ENCODE measurements at regions not wholly inside any gene's neighbourhood (a gene's known extent, or its start where the extent isn't known, plus 50 kb on each side); places are given as distances from the start of the nearest gene placed in this dataset.

DNA sequence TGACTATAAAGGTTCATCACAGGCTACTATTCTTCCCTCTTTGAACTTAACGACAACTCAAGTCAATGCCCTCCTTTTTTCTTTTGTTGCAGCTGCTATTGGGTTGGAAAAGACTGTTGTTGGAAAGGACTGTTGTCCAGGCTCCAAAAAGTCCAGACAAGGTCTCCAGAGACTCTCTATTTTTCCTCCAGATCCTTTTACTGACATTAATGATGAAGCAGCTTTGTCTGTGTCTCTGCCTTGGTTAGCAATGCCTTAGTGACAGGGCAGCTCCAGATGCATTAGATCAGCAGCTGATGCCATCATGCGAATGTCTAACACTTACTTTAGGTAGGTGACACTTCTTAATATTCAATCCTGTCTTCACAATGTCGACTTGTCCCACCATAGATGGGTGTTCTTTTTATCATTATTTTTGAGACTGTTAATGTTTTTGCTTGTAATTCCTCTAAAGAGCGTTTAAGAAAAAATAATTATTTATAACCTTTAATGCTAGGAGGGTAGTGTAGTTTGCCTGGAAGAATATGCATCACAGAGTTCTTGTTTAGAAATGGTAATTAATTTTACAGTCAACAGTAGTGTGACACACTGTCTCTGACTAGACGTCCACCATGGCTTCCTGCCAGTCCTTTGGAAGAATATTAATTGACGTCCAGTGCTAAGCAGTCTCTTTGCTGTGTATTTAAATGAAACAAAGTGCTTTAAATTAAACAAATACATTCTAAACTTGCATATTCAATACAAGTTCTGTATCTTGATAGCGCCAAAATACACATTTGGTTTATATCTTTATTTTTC is 492.2 kb downstream of the NR2F1-AS1 start:
- ChIA-PET POLR2A (no interaction called here), CTCF (no interaction called here)
- H3K36me3 Mint-ChIP-seq = no peaks in the 10 kb centered on the region
- no peaks in the 10 kb centered on the region for H3K9me3 Mint-ChIP-seq
- H3K27me3 Mint-ChIP-seq (ENCODE audit: low read depth) = no peaks in the 10 kb centered on the region
- no peak overlapping the region for H3K27ac Mint-ChIP-seq
- no peaks in the 10 kb centered on the region for H3K4me1 Mint-ChIP-seq
- H3K4me3 Mint-ChIP-seq = no peak overlapping the region
- ATAC-seq = no peak
- TF ChIP-seq, protein P1, sequence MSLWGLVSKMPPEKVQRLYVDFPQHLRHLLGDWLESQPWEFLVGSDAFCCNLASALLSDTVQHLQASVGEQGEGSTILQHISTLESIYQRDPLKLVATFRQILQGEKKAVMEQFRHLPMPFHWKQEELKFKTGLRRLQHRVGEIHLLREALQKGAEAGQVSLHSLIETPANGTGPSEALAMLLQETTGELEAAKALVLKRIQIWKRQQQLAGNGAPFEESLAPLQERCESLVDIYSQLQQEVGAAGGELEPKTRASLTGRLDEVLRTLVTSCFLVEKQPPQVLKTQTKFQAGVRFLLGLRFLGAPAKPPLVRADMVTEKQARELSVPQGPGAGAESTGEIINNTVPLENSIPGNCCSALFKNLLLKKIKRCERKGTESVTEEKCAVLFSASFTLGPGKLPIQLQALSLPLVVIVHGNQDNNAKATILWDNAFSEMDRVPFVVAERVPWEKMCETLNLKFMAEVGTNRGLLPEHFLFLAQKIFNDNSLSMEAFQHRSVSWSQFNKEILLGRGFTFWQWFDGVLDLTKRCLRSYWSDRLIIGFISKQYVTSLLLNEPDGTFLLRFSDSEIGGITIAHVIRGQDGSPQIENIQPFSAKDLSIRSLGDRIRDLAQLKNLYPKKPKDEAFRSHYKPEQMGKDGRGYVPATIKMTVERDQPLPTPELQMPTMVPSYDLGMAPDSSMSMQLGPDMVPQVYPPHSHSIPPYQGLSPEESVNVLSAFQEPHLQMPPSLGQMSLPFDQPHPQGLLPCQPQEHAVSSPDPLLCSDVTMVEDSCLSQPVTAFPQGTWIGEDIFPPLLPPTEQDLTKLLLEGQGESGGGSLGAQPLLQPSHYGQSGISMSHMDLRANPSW (CRISPR knock-in tag; conservative IDR thresholded peaks at IDR 0.05; ENCODE audit: low read depth) = no peak
- TF ChIP-seq TCF7 (CRISPR knock-in tag; IDR thresholded peaks at IDR 0.05; ENCODE audit: low read depth) (no peak), OVOL2 (CRISPR knock-in tag; IDR thresholded peaks at IDR 0.05; ENCODE audit: borderline replicate concordance) (no peak), HMGA2 (CRISPR knock-in tag; IDR thresholded peaks at IDR 0.05) (no peak), RELA (CRISPR knock-in tag; IDR thresholded peaks at IDR 0.05; ENCODE audit: borderline replicate concordance) (no peak), TP53 (CRISPR knock-in tag; IDR thresholded peaks at IDR 0.05) (no peak), IRF2 (CRISPR knock-in tag; IDR thresholded peaks at IDR 0.05; ENCODE audit: borderline replicate concordance, low read depth) (no peak), TEAD1 (CRISPR knock-in tag; IDR thresholded peaks at IDR 0.05) (no peak), GTF2I (CRISPR knock-in tag; conservative IDR thresholded peaks at IDR 0.05) (no peak), FOXJ3 (CRISPR knock-in tag; IDR thresholded peaks at IDR 0.05; ENCODE audit: borderline replicate concordance) (no peak), CREM (CRISPR knock-in tag; IDR thresholded peaks at IDR 0.05) (no peak), ZNF396 (CRISPR knock-in tag; IDR thresholded peaks at IDR 0.05; ENCODE audit: borderline replicate concordance) (no peak), MYBL2 (CRISPR knock-in tag; IDR thresholded peaks at IDR 0.05) (no peak)
- TF ChIP-seq, protein P2, sequence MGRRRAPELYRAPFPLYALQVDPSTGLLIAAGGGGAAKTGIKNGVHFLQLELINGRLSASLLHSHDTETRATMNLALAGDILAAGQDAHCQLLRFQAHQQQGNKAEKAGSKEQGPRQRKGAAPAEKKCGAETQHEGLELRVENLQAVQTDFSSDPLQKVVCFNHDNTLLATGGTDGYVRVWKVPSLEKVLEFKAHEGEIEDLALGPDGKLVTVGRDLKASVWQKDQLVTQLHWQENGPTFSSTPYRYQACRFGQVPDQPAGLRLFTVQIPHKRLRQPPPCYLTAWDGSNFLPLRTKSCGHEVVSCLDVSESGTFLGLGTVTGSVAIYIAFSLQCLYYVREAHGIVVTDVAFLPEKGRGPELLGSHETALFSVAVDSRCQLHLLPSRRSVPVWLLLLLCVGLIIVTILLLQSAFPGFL (CRISPR knock-in tag; IDR thresholded peaks at IDR 0.05; ENCODE audit: borderline replicate concordance) = no peak
- TF ChIP-seq, protein P3, sequence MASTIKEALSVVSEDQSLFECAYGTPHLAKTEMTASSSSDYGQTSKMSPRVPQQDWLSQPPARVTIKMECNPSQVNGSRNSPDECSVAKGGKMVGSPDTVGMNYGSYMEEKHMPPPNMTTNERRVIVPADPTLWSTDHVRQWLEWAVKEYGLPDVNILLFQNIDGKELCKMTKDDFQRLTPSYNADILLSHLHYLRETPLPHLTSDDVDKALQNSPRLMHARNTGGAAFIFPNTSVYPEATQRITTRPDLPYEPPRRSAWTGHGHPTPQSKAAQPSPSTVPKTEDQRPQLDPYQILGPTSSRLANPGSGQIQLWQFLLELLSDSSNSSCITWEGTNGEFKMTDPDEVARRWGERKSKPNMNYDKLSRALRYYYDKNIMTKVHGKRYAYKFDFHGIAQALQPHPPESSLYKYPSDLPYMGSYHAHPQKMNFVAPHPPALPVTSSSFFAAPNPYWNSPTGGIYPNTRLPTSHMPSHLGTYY (CRISPR knock-in tag; IDR thresholded peaks at IDR 0.05) = no peak
- TF ChIP-seq, protein P4, sequence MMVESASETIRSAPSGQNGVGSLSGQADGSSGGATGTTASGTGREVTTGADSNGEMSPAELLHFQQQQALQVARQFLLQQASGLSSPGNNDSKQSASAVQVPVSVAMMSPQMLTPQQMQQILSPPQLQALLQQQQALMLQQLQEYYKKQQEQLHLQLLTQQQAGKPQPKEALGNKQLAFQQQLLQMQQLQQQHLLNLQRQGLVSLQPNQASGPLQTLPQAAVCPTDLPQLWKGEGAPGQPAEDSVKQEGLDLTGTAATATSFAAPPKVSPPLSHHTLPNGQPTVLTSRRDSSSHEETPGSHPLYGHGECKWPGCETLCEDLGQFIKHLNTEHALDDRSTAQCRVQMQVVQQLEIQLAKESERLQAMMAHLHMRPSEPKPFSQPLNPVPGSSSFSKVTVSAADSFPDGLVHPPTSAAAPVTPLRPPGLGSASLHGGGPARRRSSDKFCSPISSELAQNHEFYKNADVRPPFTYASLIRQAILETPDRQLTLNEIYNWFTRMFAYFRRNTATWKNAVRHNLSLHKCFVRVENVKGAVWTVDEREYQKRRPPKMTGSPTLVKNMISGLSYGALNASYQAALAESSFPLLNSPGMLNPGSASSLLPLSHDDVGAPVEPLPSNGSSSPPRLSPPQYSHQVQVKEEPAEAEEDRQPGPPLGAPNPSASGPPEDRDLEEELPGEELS (CRISPR knock-in tag; IDR thresholded peaks at IDR 0.05) = no peak
- TF ChIP-seq, protein P5, sequence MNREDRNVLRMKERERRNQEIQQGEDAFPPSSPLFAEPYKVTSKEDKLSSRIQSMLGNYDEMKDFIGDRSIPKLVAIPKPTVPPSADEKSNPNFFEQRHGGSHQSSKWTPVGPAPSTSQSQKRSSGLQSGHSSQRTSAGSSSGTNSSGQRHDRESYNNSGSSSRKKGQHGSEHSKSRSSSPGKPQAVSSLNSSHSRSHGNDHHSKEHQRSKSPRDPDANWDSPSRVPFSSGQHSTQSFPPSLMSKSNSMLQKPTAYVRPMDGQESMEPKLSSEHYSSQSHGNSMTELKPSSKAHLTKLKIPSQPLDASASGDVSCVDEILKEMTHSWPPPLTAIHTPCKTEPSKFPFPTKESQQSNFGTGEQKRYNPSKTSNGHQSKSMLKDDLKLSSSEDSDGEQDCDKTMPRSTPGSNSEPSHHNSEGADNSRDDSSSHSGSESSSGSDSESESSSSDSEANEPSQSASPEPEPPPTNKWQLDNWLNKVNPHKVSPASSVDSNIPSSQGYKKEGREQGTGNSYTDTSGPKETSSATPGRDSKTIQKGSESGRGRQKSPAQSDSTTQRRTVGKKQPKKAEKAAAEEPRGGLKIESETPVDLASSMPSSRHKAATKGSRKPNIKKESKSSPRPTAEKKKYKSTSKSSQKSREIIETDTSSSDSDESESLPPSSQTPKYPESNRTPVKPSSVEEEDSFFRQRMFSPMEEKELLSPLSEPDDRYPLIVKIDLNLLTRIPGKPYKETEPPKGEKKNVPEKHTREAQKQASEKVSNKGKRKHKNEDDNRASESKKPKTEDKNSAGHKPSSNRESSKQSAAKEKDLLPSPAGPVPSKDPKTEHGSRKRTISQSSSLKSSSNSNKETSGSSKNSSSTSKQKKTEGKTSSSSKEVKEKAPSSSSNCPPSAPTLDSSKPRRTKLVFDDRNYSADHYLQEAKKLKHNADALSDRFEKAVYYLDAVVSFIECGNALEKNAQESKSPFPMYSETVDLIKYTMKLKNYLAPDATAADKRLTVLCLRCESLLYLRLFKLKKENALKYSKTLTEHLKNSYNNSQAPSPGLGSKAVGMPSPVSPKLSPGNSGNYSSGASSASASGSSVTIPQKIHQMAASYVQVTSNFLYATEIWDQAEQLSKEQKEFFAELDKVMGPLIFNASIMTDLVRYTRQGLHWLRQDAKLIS (CRISPR knock-in tag; IDR thresholded peaks at IDR 0.05; ENCODE audit: borderline replicate concordance) = no peak
- DNase-seq (ENCODE audit: low spot score) = no peak
